OCI-LY1 (cell line): ENCODE measurements at regions not wholly inside any gene's neighbourhood (a gene's known extent, or its start where the extent isn't known, plus 50 kb on each side); places are given as distances from the start of the nearest gene placed in this dataset.

Experiments
- EZH2 ChIP-seq: fragments of 200-600 bp; sonication (generic), shearing (Covaris generic); IDR thresholded peaks from 2 replicates; pipeline ENCODE4 v1.8.0; 2017; ENCODE audit warnings: borderline replicate concordance, mixed run types, mild to moderate bottlenecking, antibody characterized with exemption, low read length, moderate library complexity, mixed read lengths
- TF ChIP-seq, protein P1 (sequence below): fragments of 200-600 bp; sonication (generic), shearing (Covaris generic); IDR thresholded peaks from 2 replicates; pipeline ENCODE4 v1.5.1; 2017; ENCODE audit warnings: mild to moderate bottlenecking, antibody characterized with exemption, low read length, moderate library complexity, mixed read lengths

DNA sequence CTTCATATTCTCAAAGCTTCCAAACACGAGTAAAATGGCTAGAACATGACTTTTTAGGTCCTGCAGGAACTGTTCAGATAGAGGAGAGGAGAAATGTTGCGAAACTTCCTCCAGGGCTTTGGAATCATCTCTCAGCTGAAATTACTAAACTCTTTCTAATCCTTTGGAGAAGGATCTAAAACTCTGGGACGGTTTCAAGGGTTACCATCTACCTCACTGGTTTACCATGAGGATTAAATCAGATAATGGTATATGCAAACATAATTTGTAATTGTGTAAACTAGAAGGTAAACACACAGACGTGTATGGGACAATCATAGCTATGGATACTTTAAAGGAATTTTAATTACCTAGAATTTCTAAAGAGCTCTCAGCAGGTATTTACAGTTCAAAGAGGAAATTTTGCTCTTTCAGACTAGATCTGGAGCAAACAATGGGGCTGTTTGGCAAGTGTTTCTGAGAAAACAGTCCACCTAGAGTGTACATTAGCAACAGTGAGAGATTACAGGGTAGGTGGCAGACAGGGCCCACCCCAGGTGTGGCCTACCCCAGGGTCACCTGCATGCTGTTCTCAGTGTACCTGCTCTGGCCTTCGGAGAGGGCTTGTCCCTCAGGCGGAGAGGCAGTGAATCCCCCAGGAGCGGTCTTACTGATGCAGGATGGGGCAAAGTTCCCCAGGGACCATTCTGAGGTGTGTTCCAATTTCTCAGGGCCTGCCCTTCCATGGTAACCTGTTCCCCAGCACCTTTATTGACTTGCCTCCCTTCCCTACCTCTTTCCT lies 124.7 kb upstream of the MAX start:
- TF ChIP-seq, protein P1, sequence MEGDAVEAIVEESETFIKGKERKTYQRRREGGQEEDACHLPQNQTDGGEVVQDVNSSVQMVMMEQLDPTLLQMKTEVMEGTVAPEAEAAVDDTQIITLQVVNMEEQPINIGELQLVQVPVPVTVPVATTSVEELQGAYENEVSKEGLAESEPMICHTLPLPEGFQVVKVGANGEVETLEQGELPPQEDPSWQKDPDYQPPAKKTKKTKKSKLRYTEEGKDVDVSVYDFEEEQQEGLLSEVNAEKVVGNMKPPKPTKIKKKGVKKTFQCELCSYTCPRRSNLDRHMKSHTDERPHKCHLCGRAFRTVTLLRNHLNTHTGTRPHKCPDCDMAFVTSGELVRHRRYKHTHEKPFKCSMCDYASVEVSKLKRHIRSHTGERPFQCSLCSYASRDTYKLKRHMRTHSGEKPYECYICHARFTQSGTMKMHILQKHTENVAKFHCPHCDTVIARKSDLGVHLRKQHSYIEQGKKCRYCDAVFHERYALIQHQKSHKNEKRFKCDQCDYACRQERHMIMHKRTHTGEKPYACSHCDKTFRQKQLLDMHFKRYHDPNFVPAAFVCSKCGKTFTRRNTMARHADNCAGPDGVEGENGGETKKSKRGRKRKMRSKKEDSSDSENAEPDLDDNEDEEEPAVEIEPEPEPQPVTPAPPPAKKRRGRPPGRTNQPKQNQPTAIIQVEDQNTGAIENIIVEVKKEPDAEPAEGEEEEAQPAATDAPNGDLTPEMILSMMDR, result no peak
- TF ChIP-seq EZH2, result no peak
